HEK293T (cell line): ENCODE measurements at regions not wholly inside any gene's neighbourhood (a gene's known extent, or its start where the extent isn't known, plus 50 kb on each side); places are given as distances from the start of the nearest gene placed in this dataset.
"Not testable (repeated sequence)": the region's sequence is repeated elsewhere in the genome, so short reads cannot be mapped to it uniquely, and the experiment has no call there.

ENCODE experiments used
- CTCF ChIA-PET: fragments of 350-600 bp; formaldehyde crosslinking; extraction: SDS; loops from one replicate; lab custom pipeline; 2021; ENCODE audit warnings: antibody characterized with exemption, inconsistent platforms; lab: Yijun Ruan, JAX
- POLR2A ChIA-PET: fragments of 350-600 bp; formaldehyde crosslinking; extraction: SDS; loops from one replicate; lab custom pipeline; 2020; ENCODE audit warnings: antibody characterized with exemption, inconsistent platforms; lab: Yijun Ruan, JAX
- DNase-seq: peaks from one replicate; pipeline ENCODE4 v3.0.0; 2012; ENCODE audit warnings: mixed read lengths; ENCODE audit errors: extremely low spot score
- ARNT ChIP-seq: fragments of 450-650 bp; IDR thresholded peaks from 2 replicates; pipeline ENCODE4 v1.6.1; 2017; ENCODE audit warnings: mild to moderate bottlenecking
- BHLHE40 ChIP-seq: fragments of 450-650 bp; IDR thresholded peaks from 2 replicates; pipeline ENCODE4 v1.6.1; 2016; ENCODE audit warnings: mild to moderate bottlenecking, moderate library complexity, borderline replicate concordance
- CTBP1 ChIP-seq: fragments of 450-650 bp; IDR thresholded peaks from 2 replicates; pipeline ENCODE4 v1.6.1; 2016; ENCODE audit warnings: borderline replicate concordance
- ELF4 ChIP-seq: fragments of 450-650 bp; IDR thresholded peaks from 2 replicates; pipeline ENCODE4 v1.6.1; 2017; ENCODE audit warnings: antibody characterized with exemption
- FOXA1 ChIP-seq: fragments of 450-650 bp; IDR thresholded peaks from 2 replicates; pipeline ENCODE4 v1.6.1; 2016; ENCODE audit warnings: mild to moderate bottlenecking
- FOXK2 ChIP-seq: fragments of 450-650 bp; IDR thresholded peaks from 2 replicates; pipeline ENCODE4 v1.6.1; 2016; ENCODE audit warnings: mild to moderate bottlenecking
- FOXM1 ChIP-seq: fragments of 450-650 bp; IDR thresholded peaks from 2 replicates; pipeline ENCODE4 v1.6.1; 2017; ENCODE audit warnings: mild to moderate bottlenecking, borderline replicate concordance
- HDGF ChIP-seq: fragments of 450-650 bp; IDR thresholded peaks from 2 replicates; pipeline ENCODE4 v1.6.1; 2017; ENCODE audit warnings: antibody characterized with exemption, borderline replicate concordance
- L3MBTL2 ChIP-seq: fragments of 450-650 bp; conservative IDR thresholded peaks from 2 replicates; pipeline ENCODE4 v1.6.1; 2016; ENCODE audit warnings: mild to moderate bottlenecking
- LEF1 ChIP-seq: fragments of 450-650 bp; IDR thresholded peaks from 2 replicates; pipeline ENCODE4 v1.6.1; 2017; ENCODE audit warnings: mild to moderate bottlenecking, borderline replicate concordance
- NFRKB ChIP-seq: fragments of 450-650 bp; IDR thresholded peaks from 2 replicates; pipeline ENCODE4 v1.6.1; 2016; ENCODE audit warnings: mild to moderate bottlenecking, moderate library complexity
- PKNOX1 ChIP-seq: fragments of 450-650 bp; IDR thresholded peaks from 2 replicates; pipeline ENCODE4 v1.6.1; 2016
- SP1 ChIP-seq: fragments of 450-650 bp; IDR thresholded peaks from 2 replicates; pipeline ENCODE4 v1.6.1; 2017
- SUZ12 ChIP-seq: fragments of 450-650 bp; IDR thresholded peaks from 2 replicates; pipeline ENCODE4 v1.6.1; 2016; ENCODE audit warnings: mild to moderate bottlenecking
- TARDBP ChIP-seq: fragments of 450-650 bp; IDR thresholded peaks from 2 replicates; pipeline ENCODE4 v1.6.1; 2016
- ZNF384 ChIP-seq: fragments of 450-650 bp; IDR thresholded peaks from 2 replicates; pipeline ENCODE4 v1.6.1; 2016

GRCh38 chrX:52270453-52271116, 85.9 kb downstream of the MAGED4 start:
- DNase-seq = no peak
- POLR2A ChIA-PET = no interaction called here
- CTCF ChIA-PET = interaction anchor here (0.7 kb wide), 1 partner anchor 12 kb away, joined by 4 read pairs; no protein-coding TSS in a partner anchor
- TF ChIP-seq BHLHE40 (no peak), L3MBTL2 (no peak), CTBP1 (no peak), ARNT (no peak), PKNOX1 (no peak), LEF1 (no peak), TARDBP (no peak), ZNF384 (no peak), HDGF (no peak), FOXA1 (no peak), NFRKB (no peak)

- TF ChIP-seq NFRKB (no peak), FOXK2 (no peak), ZNF384 (no peak), SP1 (no peak), HDGF (no peak), L3MBTL2 (no peak), ARNT (no peak), FOXM1 (no peak), SUZ12 (no peak), FOXA1 (no peak), CTBP1 (no peak), BHLHE40 (no peak), LEF1 (no peak), PKNOX1 (no peak), ELF4 (no peak), TARDBP (no peak)
- ChIA-PET CTCF (no interaction called here), POLR2A (no interaction called here)
- no peak for DNase-seq
These were observed 86.5 kb downstream of the MAGED4 start for GRCh38 chrX:52271206-52271605.

- no peak for DNase-seq
- TF ChIP-seq FOXM1 (no peak), SP1 (no peak), L3MBTL2 (no peak), HDGF (no peak), ZNF384 (no peak)
- ChIA-PET POLR2A (no interaction called here), CTCF (interaction anchor here (0.6 kb wide), 1 partner anchor 402 kb away, joined by 4 read pairs; no protein-coding TSS in a partner anchor)
These were observed 91.2 kb upstream of the XAGE2 start for GRCh38 chrX:52277666-52278065.

- POLR2A ChIA-PET = no interaction called here
- no peak for TF ChIP-seq LEF1
- no peak for TF ChIP-seq ZNF384
- TF ChIP-seq L3MBTL2 = no peak
- no peak for TF ChIP-seq ELF4
- no peak for TF ChIP-seq TARDBP
- no peak for TF ChIP-seq HDGF
- TF ChIP-seq CTBP1 = no peak
- TF ChIP-seq FOXM1 = no peak
- no peak for TF ChIP-seq PKNOX1
- TF ChIP-seq NFRKB = no peak
- TF ChIP-seq FOXA1 = no peak
- no peak for TF ChIP-seq ARNT
- no peak for TF ChIP-seq SP1
- TF ChIP-seq FOXK2 = no peak
- TF ChIP-seq SUZ12 = no peak
- no peak for TF ChIP-seq BHLHE40
- no peak for DNase-seq
- CTCF ChIA-PET = no interaction called here
These were observed 88.0 kb upstream of the XAGE2 start for GRCh38 chrX:52280812-52281211.

- TF ChIP-seq SP1 = no peak
- no peak for TF ChIP-seq CTBP1
- no peak for TF ChIP-seq NFRKB
- TF ChIP-seq L3MBTL2 = no peak
- TF ChIP-seq FOXM1 = no peak
- no peak for TF ChIP-seq FOXK2
- TF ChIP-seq PKNOX1 = no peak
- DNase-seq = no peak
- POLR2A ChIA-PET = no interaction called here
- CTCF ChIA-PET = no interaction called here
These were observed 84.0 kb upstream of the XAGE2 start for GRCh38 chrX:52284865-52285264.

- CTCF ChIA-PET, DNase-seq, POLR2A ChIA-PET: not testable (repeated sequence)
These were observed 69.9 kb upstream of the XAGE2 start for GRCh38 chrX:52298968-52299367.

GRCh38 chrX:52308532-52308931, 60.3 kb upstream of the XAGE2 start:
- CTCF ChIA-PET, DNase-seq, POLR2A ChIA-PET: not testable (repeated sequence)
